ENCODE measurements at regions not wholly inside any gene's neighbourhood (a gene's known extent, or its start where the extent isn't known, plus 50 kb on each side); places are given as distances from the start of the nearest gene placed in this dataset.

GRCh38 chr15:87267798-87268197, 988.7 kb downstream of the NTRK3 start:
- no peak for ATAC-seq
- Histone ChIP-seq H3K27ac (no peak overlapping the region), H3K27me3 (no peaks in the 10 kb centered on the region), H3K9me3 (peaks cover 0 to under 1% (median 0%) of the 10 kb centered on the region in 3 donors), H3K4me1 (no peaks in the 10 kb centered on the region), H3K36me3 (no peaks in the 10 kb centered on the region), H3K4me3 (no peak overlapping the region)
- 79 to 94% methylated on average over 2 of the region's 2 CpGs for WGBS, 2 donors (ENCODE audit: low coverage in 1 of 2)
- TF ChIP-seq POLR2A (IDR thresholded peaks at IDR 0.05) (no peak), CTCF (IDR thresholded peaks at IDR 0.05) (no peak), EP300 (IDR thresholded peaks at IDR 0.05) (no peak), POLR2AphosphoS5 (IDR thresholded peaks at IDR 0.05) (no peak)

DNA sequence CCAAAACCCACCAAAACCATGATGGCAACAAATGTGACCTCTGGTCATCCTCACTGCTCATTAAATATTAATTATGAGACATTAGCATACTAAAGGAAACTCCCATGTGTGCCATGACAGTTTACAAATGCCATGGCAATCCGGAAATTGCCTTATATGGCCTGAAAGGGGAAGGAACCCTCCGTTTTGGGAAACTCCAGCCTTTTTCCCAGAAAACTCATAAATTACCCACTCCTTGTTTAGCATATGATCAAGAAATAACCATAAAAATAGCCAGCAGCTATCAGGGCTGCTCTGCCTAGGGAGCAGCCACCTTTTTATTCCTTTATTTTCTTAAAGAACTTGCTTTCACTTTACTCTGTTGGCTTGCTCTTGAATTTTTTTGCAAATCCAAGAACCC, 992.7 kb downstream of the NTRK3 start:
- no peak for TF ChIP-seq CTCF (IDR thresholded peaks at IDR 0.05)
- TF ChIP-seq POLR2A (IDR thresholded peaks at IDR 0.05) = no peak
- TF ChIP-seq EP300 (IDR thresholded peaks at IDR 0.05) = no peak
- TF ChIP-seq POLR2AphosphoS5 (IDR thresholded peaks at IDR 0.05) = no peak
- ATAC-seq = no peak
- 60 to 62% methylated on average over 1 to 2 of the region's 2 CpGs for WGBS, 2 donors (ENCODE audit: low coverage in 1 of 2)

GRCh38 chr15:87263296-87263695, 993.2 kb downstream of the NTRK3 start:
- Histone ChIP-seq H3K4me1 (no peaks in the 10 kb centered on the region), H3K4me3 (no peak overlapping the region), H3K27me3 (no peaks in the 10 kb centered on the region), H3K9me3 (peaks cover 0 to 10% (median 0%) of the 10 kb centered on the region in 3 donors), H3K36me3 (no peaks in the 10 kb centered on the region), H3K27ac (no peak overlapping the region)
- ATAC-seq = no peak
- TF ChIP-seq EP300 (IDR thresholded peaks at IDR 0.05) = no peak
- no peak for TF ChIP-seq POLR2AphosphoS5 (IDR thresholded peaks at IDR 0.05)
- no peak for TF ChIP-seq CTCF (IDR thresholded peaks at IDR 0.05)
- no peak for TF ChIP-seq POLR2A (IDR thresholded peaks at IDR 0.05)

More for the DNA sequence above, 992.7 kb downstream of the NTRK3 start:
- no peak overlapping the region for H3K27ac ChIP-seq
- no peaks in the 10 kb centered on the region for H3K27me3 ChIP-seq
- H3K4me1 ChIP-seq = no peaks in the 10 kb centered on the region
- H3K4me3 ChIP-seq = no peak overlapping the region
- H3K9me3 ChIP-seq = peaks cover 0 to 10% (median 0%) of the 10 kb centered on the region in 3 donors
- H3K36me3 ChIP-seq = no peaks in the 10 kb centered on the region

DNA sequence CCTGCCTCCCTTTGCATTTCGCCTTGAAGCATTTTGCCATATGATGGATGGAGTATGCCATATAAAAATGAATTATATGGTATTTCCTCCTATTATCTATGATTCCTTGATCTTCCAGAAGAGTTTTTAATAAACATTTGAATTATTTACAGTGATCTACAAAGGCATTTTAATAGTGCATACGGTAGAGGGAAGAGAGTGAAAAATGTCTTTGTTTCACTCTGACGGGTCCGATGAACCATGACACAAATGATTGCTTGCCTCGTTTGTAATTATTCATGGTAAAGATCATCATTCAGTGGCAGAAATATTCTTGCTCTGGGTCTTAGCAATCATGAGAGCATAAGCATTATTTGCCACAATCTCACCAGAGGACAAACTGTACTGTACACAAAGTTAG, 1010.9 kb downstream of the NTRK3 start:
- no peaks in the 10 kb centered on the region for H3K4me1 ChIP-seq
- H3K27ac ChIP-seq = no peak overlapping the region
- H3K36me3 ChIP-seq = no peaks in the 10 kb centered on the region
- no peak overlapping the region for H3K4me3 ChIP-seq
- WGBS, 2 donors (ENCODE audit: low coverage in 1 of 2) = 52 to 73% methylated on average over 5 of the region's 5 CpGs
- TF ChIP-seq EP300 (IDR thresholded peaks at IDR 0.05) (no peak), CTCF (IDR thresholded peaks at IDR 0.05) (no peak), POLR2A (IDR thresholded peaks at IDR 0.05) (no peak), POLR2AphosphoS5 (IDR thresholded peaks at IDR 0.05) (no peak)
- H3K27me3 ChIP-seq = no peaks in the 10 kb centered on the region
- no peak for ATAC-seq
- peaks cover 0 to 3% (median 0%) of the 10 kb centered on the region in 3 donors for H3K9me3 ChIP-seq

- Histone ChIP-seq H3K36me3 (no peaks in the 10 kb centered on the region), H3K4me1 (no peaks in the 10 kb centered on the region), H3K27ac (no peak overlapping the region), H3K27me3 (no peaks in the 10 kb centered on the region), H3K9me3 (no peaks in the 10 kb centered on the region), H3K4me3 (no peak overlapping the region)
- no peak for TF ChIP-seq POLR2A (IDR thresholded peaks at IDR 0.05)
- TF ChIP-seq POLR2AphosphoS5 (IDR thresholded peaks at IDR 0.05) = no peak
- no peak for TF ChIP-seq CTCF (IDR thresholded peaks at IDR 0.05)
- no peak for TF ChIP-seq EP300 (IDR thresholded peaks at IDR 0.05)
- no peak for ATAC-seq
Observed at GRCh38 chr15:87243474-87243873, 1013.1 kb downstream of the NTRK3 start.
